GM21529 (cell line): ENCODE measurements at regions not wholly inside any gene's neighbourhood (a gene's known extent, or its start where the extent isn't known, plus 50 kb on each side); places are given as distances from the start of the nearest gene placed in this dataset.
A peak's percentile ranks its signal among the peaks of the same experiment; 100 is the strongest.
"Not testable (repeated sequence)": the region's sequence is repeated elsewhere in the genome, so short reads cannot be mapped to it uniquely, and the experiment has no call there.

Experiments
- ATAC-seq: cut with Tn5 transposase; IDR thresholded peaks from one replicate; pipeline ENCODE4 v1.9.1; 2021; ENCODE audit not compliant: unreplicated experiment

- no peak for ATAC-seq
Observed at GRCh38 chr3:194249323-194250097, 101.6 kb downstream of the CPN2 start.

- no peak for ATAC-seq
Observed at GRCh38 chr3:194250098-194251002, 100.8 kb downstream of the CPN2 start.

GRCh38 chr3:194251007-194251406 lies 100.1 kb downstream of the CPN2 start:
- ATAC-seq, result no peak

GRCh38 chr3:194251461-194251860 lies 99.7 kb downstream of the CPN2 start:
- ATAC-seq, result no peak

GRCh38 chr3:194251891-194252560 lies 99.1 kb downstream of the CPN2 start:
- ATAC-seq, result no peak

GRCh38 chr3:194253270-194253669 lies 97.9 kb downstream of the CPN2 start:
- ATAC-seq, result no peak

GRCh38 chr3:194254040-194254439 lies 97.1 kb downstream of the CPN2 start:
- no peak for ATAC-seq

GRCh38 chr3:194255252-194256039 lies 95.7 kb downstream of the CPN2 start:
- ATAC-seq, result peak; percentile 62

GRCh38 chr3:194256040-194256945 lies 94.8 kb downstream of the CPN2 start:
- no peak for ATAC-seq

- no peak for ATAC-seq
Observed at GRCh38 chr3:194257151-194257621, 93.9 kb downstream of the CPN2 start.

- no peak for ATAC-seq
Observed at GRCh38 chr3:194257916-194258668, 93.0 kb downstream of the CPN2 start.

- ATAC-seq, result no peak
Observed at GRCh38 chr3:194259982-194260766, 91.0 kb downstream of the CPN2 start.

GRCh38 chr3:194261581-194262063 lies 89.5 kb downstream of the CPN2 start:
- ATAC-seq, result no peak

- no peak for ATAC-seq
Observed at GRCh38 chr3:194262176-194262924, 88.8 kb downstream of the CPN2 start.

- ATAC-seq, result no peak
Observed at GRCh38 chr3:194262925-194263305, 88.2 kb downstream of the CPN2 start.

GRCh38 chr3:194264631-194265504 lies 86.3 kb downstream of the CPN2 start:
- ATAC-seq, result not testable (repeated sequence)
